ENCODE measurements at regions not wholly inside any gene's neighbourhood (a gene's known extent, or its start where the extent isn't known, plus 50 kb on each side); places are given as distances from the start of the nearest gene placed in this dataset.

- Histone ChIP-seq H3K9me3 (ENCODE audit: low read length) (peaks cover 4% of the 10 kb centered on the region), H3K27me3 (ENCODE audit: insufficient read depth, low read length) (no peaks in the 10 kb centered on the region), H2AFZ (ENCODE audit: low read depth, low read length) (no peak overlapping the region), H3K4me3 (ENCODE audit: low read length) (no peak overlapping the region), H3K4me1 (ENCODE audit: insufficient read depth, low read length) (peaks cover 6% of the 10 kb centered on the region), H3K36me3 (ENCODE audit: insufficient read depth, low read length) (no peaks in the 10 kb centered on the region)
These were observed 120.3 kb upstream of the CELF2 start for GRCh38 chr10:10897400-10897799.

DNA sequence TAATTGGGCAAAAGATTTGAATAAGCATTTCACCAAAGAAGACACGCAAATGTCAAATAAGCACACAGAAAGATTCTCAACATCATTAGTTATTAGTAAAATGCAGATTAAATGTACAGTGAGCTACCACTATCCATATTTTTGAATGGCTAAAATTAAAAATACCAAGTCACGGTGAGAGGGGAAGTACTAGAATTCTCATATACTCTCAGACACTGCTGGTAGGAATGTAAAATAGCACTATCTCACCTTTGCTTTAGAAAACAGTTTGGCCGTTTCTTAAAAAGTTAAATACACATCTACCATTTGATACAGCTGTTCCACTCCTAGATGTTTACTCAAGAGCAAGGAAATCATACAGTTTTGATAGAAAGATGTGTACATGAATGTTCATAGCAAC is 115.8 kb upstream of the CELF2 start:
- no peaks in the 10 kb centered on the region for H3K36me3 ChIP-seq (ENCODE audit: insufficient read depth, low read length)
- peaks cover 2% of the 10 kb centered on the region for H3K9me3 ChIP-seq (ENCODE audit: low read length)
- H3K4me3 ChIP-seq (ENCODE audit: low read length), result no peak overlapping the region
- H2AFZ ChIP-seq (ENCODE audit: low read depth, low read length), result no peak overlapping the region
- no peaks in the 10 kb centered on the region for H3K27me3 ChIP-seq (ENCODE audit: insufficient read depth, low read length)
- peaks cover 6% of the 10 kb centered on the region for H3K4me1 ChIP-seq (ENCODE audit: insufficient read depth, low read length)

DNA sequence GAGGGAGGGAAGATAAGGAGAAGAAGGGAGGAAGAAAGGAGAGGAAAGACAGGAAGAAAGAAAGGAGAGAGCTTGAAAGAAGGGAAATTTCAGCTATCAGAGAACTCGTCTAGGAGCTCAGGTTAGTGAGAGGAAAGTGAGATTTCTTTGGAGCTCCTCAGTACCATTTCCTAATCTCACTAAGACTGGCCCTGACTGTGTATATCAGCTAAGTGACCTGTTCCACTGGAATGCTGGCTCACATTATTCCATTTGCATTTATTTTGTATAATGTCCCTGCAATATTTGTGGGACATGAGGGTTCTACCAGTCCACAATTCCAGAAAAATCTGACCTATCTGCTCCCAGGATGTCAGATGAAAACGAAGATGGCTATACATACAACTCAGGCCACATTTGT is 114.7 kb upstream of the CELF2 start:
- Histone ChIP-seq H3K9me3 (ENCODE audit: low read length) (no peaks in the 10 kb centered on the region), H2AFZ (ENCODE audit: low read depth, low read length) (no peak overlapping the region), H3K4me1 (ENCODE audit: insufficient read depth, low read length) (peaks cover 6% of the 10 kb centered on the region), H3K36me3 (ENCODE audit: insufficient read depth, low read length) (no peaks in the 10 kb centered on the region), H3K4me3 (ENCODE audit: low read length) (no peak overlapping the region), H3K27me3 (ENCODE audit: insufficient read depth, low read length) (no peaks in the 10 kb centered on the region)

DNA sequence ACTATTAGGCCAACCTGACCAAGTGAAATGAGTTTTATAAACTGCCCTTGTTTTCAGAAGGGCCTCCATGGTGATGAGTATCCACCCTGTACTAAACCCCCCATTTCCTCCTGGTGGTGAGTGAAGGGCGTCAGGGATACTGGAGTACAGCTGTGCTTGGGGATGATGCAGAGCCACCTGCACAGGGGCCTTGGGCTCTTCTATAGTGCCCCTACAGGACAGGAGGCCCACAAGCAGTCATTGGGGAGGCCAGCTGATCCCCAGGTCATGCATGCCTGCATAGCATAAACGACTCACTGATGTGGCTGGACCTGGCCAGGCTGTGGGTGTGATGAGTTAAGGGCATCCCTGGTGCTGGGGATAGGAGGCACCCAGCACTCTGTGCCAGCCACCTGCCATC is 114.1 kb upstream of the CELF2 start:
- Histone ChIP-seq H3K4me3 (ENCODE audit: low read length) (no peak overlapping the region), H3K36me3 (ENCODE audit: insufficient read depth, low read length) (no peaks in the 10 kb centered on the region)

DNA sequence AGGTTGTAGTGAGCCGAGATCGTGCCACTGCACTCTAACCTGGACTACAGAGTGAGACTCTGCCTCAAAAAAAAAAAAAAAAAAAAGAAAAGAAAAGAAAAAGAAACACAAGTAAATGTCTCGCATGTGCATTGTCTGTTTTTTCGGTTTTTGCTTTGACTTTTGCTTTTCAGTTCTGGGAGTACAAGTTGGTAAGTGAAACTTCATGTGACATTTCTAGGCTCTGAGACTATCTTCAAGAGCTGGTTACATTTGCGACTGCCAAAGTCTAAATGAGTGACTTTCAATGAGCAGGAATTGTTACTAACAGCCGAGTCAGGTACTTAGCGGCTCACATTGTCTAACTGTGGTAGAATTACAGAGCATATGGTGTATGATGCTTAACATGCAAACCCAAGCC is 107.0 kb upstream of the CELF2 start:
- no peak overlapping the region for H2AFZ ChIP-seq (ENCODE audit: low read depth, low read length)
- H3K9me3 ChIP-seq (ENCODE audit: low read length), result no peaks in the 10 kb centered on the region
- H3K4me3 ChIP-seq (ENCODE audit: low read length), result no peak overlapping the region
- no peaks in the 10 kb centered on the region for H3K4me1 ChIP-seq (ENCODE audit: insufficient read depth, low read length)
- no peaks in the 10 kb centered on the region for H3K27me3 ChIP-seq (ENCODE audit: insufficient read depth, low read length)
- H3K36me3 ChIP-seq (ENCODE audit: insufficient read depth, low read length), result no peaks in the 10 kb centered on the region

More for the DNA sequence above, 114.1 kb upstream of the CELF2 start:
- H3K9me3 ChIP-seq (ENCODE audit: low read length), result no peaks in the 10 kb centered on the region
- H3K4me1 ChIP-seq (ENCODE audit: insufficient read depth, low read length), result peaks cover 6% of the 10 kb centered on the region
- no peaks in the 10 kb centered on the region for H3K27me3 ChIP-seq (ENCODE audit: insufficient read depth, low read length)
- H2AFZ ChIP-seq (ENCODE audit: low read depth, low read length), result no peak overlapping the region

- H2AFZ ChIP-seq (ENCODE audit: low read depth, low read length), result no peak overlapping the region
- H3K9me3 ChIP-seq (ENCODE audit: low read length), result no peaks in the 10 kb centered on the region
- no peaks in the 10 kb centered on the region for H3K27me3 ChIP-seq (ENCODE audit: insufficient read depth, low read length)
- no peak overlapping the region for H3K4me3 ChIP-seq (ENCODE audit: low read length)
- H3K4me1 ChIP-seq (ENCODE audit: insufficient read depth, low read length), result no peaks in the 10 kb centered on the region
- no peaks in the 10 kb centered on the region for H3K36me3 ChIP-seq (ENCODE audit: insufficient read depth, low read length)
These were observed 106.6 kb upstream of the CELF2 start for GRCh38 chr10:10911035-10911434.

GRCh38 chr10:10911471-10911921 is 106.2 kb upstream of the CELF2 start:
- Histone ChIP-seq H3K4me1 (ENCODE audit: insufficient read depth, low read length) (no peaks in the 10 kb centered on the region), H3K4me3 (ENCODE audit: low read length) (no peak overlapping the region), H3K27me3 (ENCODE audit: insufficient read depth, low read length) (no peaks in the 10 kb centered on the region), H3K36me3 (ENCODE audit: insufficient read depth, low read length) (no peaks in the 10 kb centered on the region), H3K9me3 (ENCODE audit: low read length) (no peaks in the 10 kb centered on the region), H2AFZ (ENCODE audit: low read depth, low read length) (peak overlapping the region; percentile 51)

GRCh38 chr10:10914144-10914543 is 103.5 kb upstream of the CELF2 start:
- Histone ChIP-seq H3K4me3 (ENCODE audit: low read length) (no peak overlapping the region), H3K27me3 (ENCODE audit: insufficient read depth, low read length) (no peaks in the 10 kb centered on the region), H3K36me3 (ENCODE audit: insufficient read depth, low read length) (no peaks in the 10 kb centered on the region), H2AFZ (ENCODE audit: low read depth, low read length) (no peak overlapping the region), H3K9me3 (ENCODE audit: low read length) (no peaks in the 10 kb centered on the region), H3K4me1 (ENCODE audit: insufficient read depth, low read length) (no peaks in the 10 kb centered on the region)

DNA sequence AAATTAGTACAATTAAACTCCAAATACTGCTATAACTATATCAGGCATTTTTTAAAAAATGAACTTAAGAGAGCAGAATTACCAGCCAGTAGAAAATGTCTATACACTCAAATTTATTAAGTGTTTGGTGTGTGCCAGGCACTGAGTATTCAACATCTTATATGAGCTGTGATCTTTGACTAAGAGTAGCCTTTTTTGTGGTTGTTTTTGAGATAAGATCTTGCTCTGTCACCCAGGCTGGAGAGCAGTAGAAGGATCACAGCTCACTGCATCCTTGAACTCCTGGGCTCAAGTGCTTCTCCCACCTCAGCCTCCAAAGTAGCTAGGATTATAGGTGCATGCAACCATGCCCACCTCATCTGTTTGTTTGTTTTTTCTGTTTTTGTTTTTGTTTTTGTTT is 102.5 kb upstream of the CELF2 start:
- H3K4me3 ChIP-seq (ENCODE audit: low read length), result no peak overlapping the region
- H3K36me3 ChIP-seq (ENCODE audit: insufficient read depth, low read length), result no peaks in the 10 kb centered on the region
- no peaks in the 10 kb centered on the region for H3K27me3 ChIP-seq (ENCODE audit: insufficient read depth, low read length)
- H2AFZ ChIP-seq (ENCODE audit: low read depth, low read length), result no peak overlapping the region
- no peaks in the 10 kb centered on the region for H3K9me3 ChIP-seq (ENCODE audit: low read length)
- no peaks in the 10 kb centered on the region for H3K4me1 ChIP-seq (ENCODE audit: insufficient read depth, low read length)

- Histone ChIP-seq H2AFZ (ENCODE audit: low read depth, low read length) (no peak overlapping the region), H3K4me1 (ENCODE audit: insufficient read depth, low read length) (no peaks in the 10 kb centered on the region), H3K4me3 (ENCODE audit: low read length) (no peak overlapping the region), H3K27me3 (ENCODE audit: insufficient read depth, low read length) (no peaks in the 10 kb centered on the region), H3K36me3 (ENCODE audit: insufficient read depth, low read length) (no peaks in the 10 kb centered on the region), H3K9me3 (ENCODE audit: low read length) (no peaks in the 10 kb centered on the region)
These were observed 100.6 kb upstream of the CELF2 start for GRCh38 chr10:10917031-10917430.

GRCh38 chr10:10919976-10920375 is 97.7 kb upstream of the CELF2 start:
- Histone ChIP-seq H3K27me3 (ENCODE audit: insufficient read depth, low read length) (no peaks in the 10 kb centered on the region), H3K4me1 (ENCODE audit: insufficient read depth, low read length) (no peaks in the 10 kb centered on the region)

GRCh38 chr10:10921826-10922461 is 95.7 kb upstream of the CELF2 start:
- Histone ChIP-seq H3K4me1 (ENCODE audit: insufficient read depth, low read length) (no peaks in the 10 kb centered on the region), H2AFZ (ENCODE audit: low read depth, low read length) (no peak overlapping the region), H3K9me3 (ENCODE audit: low read length) (no peaks in the 10 kb centered on the region)

More at GRCh38 chr10:10919976-10920375, 97.7 kb upstream of the CELF2 start:
- Histone ChIP-seq H2AFZ (ENCODE audit: low read depth, low read length) (no peak overlapping the region), H3K36me3 (ENCODE audit: insufficient read depth, low read length) (no peaks in the 10 kb centered on the region), H3K9me3 (ENCODE audit: low read length) (no peaks in the 10 kb centered on the region), H3K4me3 (ENCODE audit: low read length) (no peak overlapping the region)

DNA sequence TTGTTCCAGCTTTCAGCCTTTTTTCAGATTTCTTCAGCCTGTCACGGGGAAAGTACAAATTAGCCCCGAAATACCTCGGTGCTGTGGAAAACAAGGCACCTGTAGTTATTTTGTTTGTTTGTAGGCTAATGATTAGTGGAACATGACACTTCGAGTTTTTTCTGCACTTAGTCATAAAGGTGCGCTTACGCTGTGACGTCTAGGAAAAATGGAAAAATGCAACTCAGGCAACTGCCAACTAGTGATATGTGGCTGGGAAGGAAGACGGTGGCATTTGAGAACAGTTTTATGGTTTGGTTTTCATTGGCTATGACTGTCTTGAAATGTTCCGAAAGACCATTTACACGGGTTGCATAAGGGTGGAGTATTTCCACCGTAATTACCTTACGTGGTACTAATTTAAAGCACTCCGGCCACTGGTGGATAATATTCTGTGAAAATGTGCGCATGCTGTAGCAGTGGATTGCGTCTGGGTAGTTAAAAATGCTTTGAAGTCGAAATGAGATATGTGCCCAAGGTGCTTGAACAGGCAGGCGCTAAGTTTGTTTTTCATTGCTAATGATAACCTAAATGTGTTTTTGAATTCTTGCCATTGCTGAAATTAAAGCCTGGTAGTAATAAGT is 94.5 kb upstream of the CELF2 start:
- Histone ChIP-seq H3K4me1 (ENCODE audit: insufficient read depth, low read length) (no peaks in the 10 kb centered on the region), H3K9me3 (ENCODE audit: low read length) (no peaks in the 10 kb centered on the region), H2AFZ (ENCODE audit: low read depth, low read length) (no peak overlapping the region), H3K27me3 (ENCODE audit: insufficient read depth, low read length) (no peaks in the 10 kb centered on the region), H3K36me3 (ENCODE audit: insufficient read depth, low read length) (no peaks in the 10 kb centered on the region), H3K4me3 (ENCODE audit: low read length) (no peak overlapping the region)

More at GRCh38 chr10:10921826-10922461, 95.7 kb upstream of the CELF2 start:
- no peak overlapping the region for H3K4me3 ChIP-seq (ENCODE audit: low read length)
- no peaks in the 10 kb centered on the region for H3K27me3 ChIP-seq (ENCODE audit: insufficient read depth, low read length)
- no peaks in the 10 kb centered on the region for H3K36me3 ChIP-seq (ENCODE audit: insufficient read depth, low read length)

DNA sequence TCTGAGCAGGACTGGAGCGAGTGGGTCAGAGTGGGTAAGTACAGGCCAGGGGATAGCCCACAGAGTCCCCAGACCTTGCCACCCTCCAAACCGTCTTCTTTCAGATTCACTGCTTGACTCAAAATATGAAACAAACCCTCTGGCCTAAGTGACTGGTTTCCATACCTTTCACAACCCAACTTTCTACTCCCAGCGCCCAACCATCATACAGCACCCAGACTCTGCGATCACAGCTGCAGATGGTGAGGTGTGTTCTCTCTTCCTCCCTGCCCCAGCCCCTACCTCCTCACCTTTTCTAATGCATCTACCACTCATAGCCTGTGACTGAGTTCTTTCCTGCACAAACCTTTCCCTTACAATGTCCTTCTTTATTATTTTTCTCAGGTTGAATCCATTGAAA is 92.0 kb upstream of the CELF2 start:
- Histone ChIP-seq H3K4me3 (ENCODE audit: low read length) (no peak overlapping the region), H2AFZ (ENCODE audit: low read depth, low read length) (no peak overlapping the region), H3K4me1 (ENCODE audit: insufficient read depth, low read length) (no peaks in the 10 kb centered on the region), H3K9me3 (ENCODE audit: low read length) (no peaks in the 10 kb centered on the region), H3K27me3 (ENCODE audit: insufficient read depth, low read length) (no peaks in the 10 kb centered on the region), H3K36me3 (ENCODE audit: insufficient read depth, low read length) (no peaks in the 10 kb centered on the region)

All from neuron (in vitro differentiated cells).